ENCODE measurements at regions not wholly inside any gene's neighbourhood (a gene's known extent, or its start where the extent isn't known, plus 50 kb on each side); places are given as distances from the start of the nearest gene placed in this dataset.

GRCh38 chr16:13638218-13638617 lies 281.7 kb upstream of the ERCC4 start:
- Histone ChIP-seq H3K4me3 (ENCODE audit: low read depth, low read length) (no peak overlapping the region), H3K9me3 (ENCODE audit: control insufficient read depth, insufficient read depth, low read depth, low read length) (no peaks in the 10 kb centered on the region), H3K27ac (ENCODE audit: extremely low read depth, low read depth, low read length) (no peak overlapping the region), H3K4me1 (ENCODE audit: control insufficient read depth, insufficient read depth, low read length) (no peaks in the 10 kb centered on the region), H3K36me3 (ENCODE audit: control insufficient read depth in 2 of 2, insufficient read depth in 1 of 2, low read length in 2 of 2) (no peaks in the 10 kb centered on the region)
- CTCF ChIA-PET, result no interaction called here
- POLR2A ChIA-PET, result no interaction called here
- no peak for TF ChIP-seq REST (tag by site-specific recombination; IDR thresholded peaks at IDR 0.05)
- TF ChIP-seq ZNF169 (tag by site-specific recombination; IDR thresholded peaks at IDR 0.05), result no peak
- no peak for TF ChIP-seq TRIM28 (IDR thresholded peaks at IDR 0.05; ENCODE audit: borderline replicate concordance, low read length)
- TF ChIP-seq ZBTB10 (tag by site-specific recombination; IDR thresholded peaks at IDR 0.05), result no peak
- no peak for TF ChIP-seq ZNF707 (tag by site-specific recombination; IDR thresholded peaks at IDR 0.05)
- TF ChIP-seq BCL11B (tag by site-specific recombination; IDR thresholded peaks at IDR 0.05; ENCODE audit: low read depth), result no peak
- TF ChIP-seq ZNF701 (tag by site-specific recombination; IDR thresholded peaks at IDR 0.05), result no peak
- TF ChIP-seq ZNF623 (tag by site-specific recombination; IDR thresholded peaks at IDR 0.05), result no peak
- TF ChIP-seq YY1 (tag by site-specific recombination; IDR thresholded peaks at IDR 0.05), result no peak
- no peak for TF ChIP-seq GLI2 (tag by site-specific recombination; IDR thresholded peaks at IDR 0.05; ENCODE audit: borderline replicate concordance, low read depth)
- TF ChIP-seq ZNF2 (tag by site-specific recombination; IDR thresholded peaks at IDR 0.05), result no peak
- TF ChIP-seq ZBTB17 (tag by site-specific recombination; IDR thresholded peaks at IDR 0.05), result no peak
- no peak for TF ChIP-seq ZNF362 (tag by site-specific recombination; IDR thresholded peaks at IDR 0.05)
- no peak for TF ChIP-seq ZXDB (tag by site-specific recombination; IDR thresholded peaks at IDR 0.05)
- no peak for TF ChIP-seq ZNF37A (tag by site-specific recombination; IDR thresholded peaks at IDR 0.05)

GRCh38 chr16:13643412-13643811 lies 276.5 kb upstream of the ERCC4 start:
- POLR2A ChIA-PET, result no interaction called here
- H3K9me3 ChIP-seq (ENCODE audit: control insufficient read depth, insufficient read depth, low read depth, low read length), result no peaks in the 10 kb centered on the region
- TF ChIP-seq ZSCAN4 (tag by site-specific recombination; IDR thresholded peaks at IDR 0.05) (peak; percentile 99), ZNF76 (tag by site-specific recombination; IDR thresholded peaks at IDR 0.05; ENCODE audit: borderline replicate concordance, low read depth) (no peak), ATF2 (tag by site-specific recombination; IDR thresholded peaks at IDR 0.05; ENCODE audit: low read depth) (no peak), ZNF664 (tag by site-specific recombination; IDR thresholded peaks at IDR 0.05) (no peak)
- H3K4me3 ChIP-seq (ENCODE audit: low read depth, low read length), result no peak overlapping the region
- no peaks in the 10 kb centered on the region for H3K36me3 ChIP-seq (ENCODE audit: control insufficient read depth in 2 of 2, insufficient read depth in 1 of 2, low read length in 2 of 2)
- H3K27ac ChIP-seq (ENCODE audit: extremely low read depth, low read depth, low read length), result no peak overlapping the region
- CTCF ChIA-PET, result no interaction called here
- H3K4me1 ChIP-seq (ENCODE audit: control insufficient read depth, insufficient read depth, low read length), result no peaks in the 10 kb centered on the region
